Astrocyte (in vitro differentiated cells and primary cell): ENCODE measurements at regions not wholly inside any gene's neighbourhood (a gene's known extent, or its start where the extent isn't known, plus 50 kb on each side); places are given as distances from the start of the nearest gene placed in this dataset.

Source experiments
- EZH2 ChIP-seq: IDR thresholded peaks from 2 replicates; pipeline ENCODE4 v1.6.1; 2012; ENCODE audit warnings: mild to moderate bottlenecking, low read length, inconsistent platforms; ENCODE audit not compliant: insufficient read depth
- TF ChIP-seq, protein P1 (sequence below): IDR thresholded peaks from 2 replicates; pipeline ENCODE4 v1.5.1; 2011; ENCODE audit warnings: low read depth, mild to moderate bottlenecking, inconsistent platforms, low read length, moderate library complexity; ENCODE audit not compliant: insufficient read depth

DNA sequence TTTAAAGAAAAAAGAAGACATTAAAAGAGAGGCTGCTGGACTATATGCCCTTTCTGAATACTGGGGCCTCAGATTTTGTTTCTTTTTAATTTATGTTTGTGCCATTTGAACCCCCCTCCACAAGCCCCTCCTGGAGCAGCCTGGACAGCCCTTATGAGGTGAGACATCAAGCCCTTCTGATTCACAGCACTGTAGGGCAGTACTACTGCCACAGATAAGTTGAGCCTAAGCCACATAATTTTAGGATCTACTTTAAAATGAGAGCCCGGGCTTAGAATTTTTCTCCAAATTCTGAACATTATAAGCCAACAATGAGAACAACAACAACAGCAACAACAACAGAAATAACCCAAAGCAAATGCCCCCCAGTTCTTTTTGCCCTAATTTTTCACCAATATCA, 256.9 kb upstream of the SALL1 start:
- TF ChIP-seq, protein P1, sequence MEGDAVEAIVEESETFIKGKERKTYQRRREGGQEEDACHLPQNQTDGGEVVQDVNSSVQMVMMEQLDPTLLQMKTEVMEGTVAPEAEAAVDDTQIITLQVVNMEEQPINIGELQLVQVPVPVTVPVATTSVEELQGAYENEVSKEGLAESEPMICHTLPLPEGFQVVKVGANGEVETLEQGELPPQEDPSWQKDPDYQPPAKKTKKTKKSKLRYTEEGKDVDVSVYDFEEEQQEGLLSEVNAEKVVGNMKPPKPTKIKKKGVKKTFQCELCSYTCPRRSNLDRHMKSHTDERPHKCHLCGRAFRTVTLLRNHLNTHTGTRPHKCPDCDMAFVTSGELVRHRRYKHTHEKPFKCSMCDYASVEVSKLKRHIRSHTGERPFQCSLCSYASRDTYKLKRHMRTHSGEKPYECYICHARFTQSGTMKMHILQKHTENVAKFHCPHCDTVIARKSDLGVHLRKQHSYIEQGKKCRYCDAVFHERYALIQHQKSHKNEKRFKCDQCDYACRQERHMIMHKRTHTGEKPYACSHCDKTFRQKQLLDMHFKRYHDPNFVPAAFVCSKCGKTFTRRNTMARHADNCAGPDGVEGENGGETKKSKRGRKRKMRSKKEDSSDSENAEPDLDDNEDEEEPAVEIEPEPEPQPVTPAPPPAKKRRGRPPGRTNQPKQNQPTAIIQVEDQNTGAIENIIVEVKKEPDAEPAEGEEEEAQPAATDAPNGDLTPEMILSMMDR, result no peak
- no peak for TF ChIP-seq EZH2
